ENCODE measurements at regions not wholly inside any gene's neighbourhood (a gene's known extent, or its start where the extent isn't known, plus 50 kb on each side); places are given as distances from the start of the nearest gene placed in this dataset.

GRCh38 chr3:127484601-127485388 lies 105.7 kb downstream of the TPRA1 start:
- H3K27me3 ChIP-seq (replicated peaks in 1 of 7): peaks cover 0 to 38% (median 0%) of the 10 kb centered on the region in 7 donors
- peak; percentile 48 for DNase-seq
- H3K27ac ChIP-seq: no peak overlapping the region
- TF ChIP-seq POLR2AphosphoS5 (IDR thresholded peaks at IDR 0.05) (no peak), CTCF (IDR thresholded peaks at IDR 0.05 in 8 of 11, conservative IDR thresholded peaks at IDR 0.05 in 3 of 11) (no peak), POLR2A (IDR thresholded peaks at IDR 0.05) (no peak)
- H3K4me3 ChIP-seq: no peak overlapping the region
- H3K36me3 ChIP-seq: no peaks in the 10 kb centered on the region
- intact Hi-C loops (cut with DNase I; ENCODE audit: low total_unique reads): no loop called here
- no peaks in the 10 kb centered on the region for H3K9me3 ChIP-seq
- WGBS, 5 donors: 44 to 80% (median 69%) methylated on average over 5 to 9 of the region's 9 CpGs
- H3K4me1 ChIP-seq: peaks cover 0 to 11% (median 0%) of the 10 kb centered on the region in 6 donors

GRCh38 chr3:127483902-127484591 lies 106.5 kb downstream of the TPRA1 start:
- DNase-seq: peak; percentile 52
- Histone ChIP-seq H3K36me3 (no peaks in the 10 kb centered on the region), H3K9me3 (no peaks in the 10 kb centered on the region), H3K27ac (no peak overlapping the region), H3K27me3 (replicated peaks in 1 of 7) (peaks cover 0 to 38% (median 0%) of the 10 kb centered on the region in 7 donors), H3K4me3 (no peak overlapping the region), H3K4me1 (peaks cover 0 to 11% (median 0%) of the 10 kb centered on the region in 6 donors)
- 31 to 37% (median 33%) methylated on average over 4 to 18 of the region's 18 CpGs for WGBS, 5 donors
- TF ChIP-seq POLR2A (IDR thresholded peaks at IDR 0.05) (no peak), POLR2AphosphoS5 (IDR thresholded peaks at IDR 0.05) (no peak), CTCF (IDR thresholded peaks at IDR 0.05 in 8 of 11, conservative IDR thresholded peaks at IDR 0.05 in 3 of 11) (no peak)
- intact Hi-C loops (cut with DNase I; ENCODE audit: low total_unique reads): no loop called here

DNA sequence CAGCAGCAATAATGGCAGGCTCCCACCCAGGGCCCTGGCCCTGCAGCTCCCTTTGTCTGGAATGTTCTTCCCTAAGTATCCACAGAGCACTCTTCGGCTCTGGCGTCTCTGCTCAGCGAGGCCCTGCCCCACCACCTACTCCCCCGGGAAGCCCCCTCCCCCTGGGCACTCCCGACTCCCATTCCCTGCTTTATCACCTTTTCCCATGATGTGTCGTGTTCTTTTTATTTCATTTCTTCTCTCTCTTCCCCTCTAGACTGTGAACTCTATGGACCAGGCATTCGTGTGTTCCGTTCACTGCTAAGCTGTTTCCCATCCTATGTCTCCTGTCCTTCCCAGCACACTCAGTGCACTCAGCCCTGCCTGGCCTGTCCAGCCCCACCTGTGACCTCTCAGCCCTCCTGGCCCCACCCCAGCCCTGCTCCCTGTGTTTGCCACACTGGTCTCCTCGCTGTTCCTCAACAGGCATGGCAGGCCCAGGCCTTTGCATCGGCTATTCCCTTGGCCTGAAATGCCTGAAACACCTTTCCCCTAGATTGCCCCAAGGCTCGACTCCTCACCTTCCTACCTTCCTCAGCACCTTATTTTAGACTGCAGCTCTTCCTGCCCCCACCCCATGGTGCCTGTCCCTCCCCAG lies 107.4 kb downstream of the TPRA1 start:
- Histone ChIP-seq H3K36me3 (no peaks in the 10 kb centered on the region), H3K9me3 (no peaks in the 10 kb centered on the region), H3K27me3 (replicated peaks in 1 of 7) (peaks cover 0 to 38% (median 0%) of the 10 kb centered on the region in 7 donors), H3K4me1 (peaks cover 0 to 11% (median 0%) of the 10 kb centered on the region in 6 donors), H3K4me3 (no peak overlapping the region), H3K27ac (no peak overlapping the region)
- intact Hi-C loops (cut with DNase I; ENCODE audit: low total_unique reads): no loop called here
- DNase-seq: peak; percentile 61
- TF ChIP-seq POLR2AphosphoS5 (IDR thresholded peaks at IDR 0.05) (no peak), CTCF (IDR thresholded peaks at IDR 0.05 in 8 of 11, conservative IDR thresholded peaks at IDR 0.05 in 3 of 11) (no peak), POLR2A (IDR thresholded peaks at IDR 0.05) (no peak)
- WGBS, 5 donors: 84 to 90% (median 86%) methylated on average over 11 of the region's 11 CpGs
